ENCODE measurements at regions not wholly inside any gene's neighbourhood (a gene's known extent, or its start where the extent isn't known, plus 50 kb on each side); places are given as distances from the start of the nearest gene placed in this dataset.
"Not testable (repeated sequence)": the region's sequence is repeated elsewhere in the genome, so short reads cannot be mapped to it uniquely, and the experiment has no call there.

DNA sequence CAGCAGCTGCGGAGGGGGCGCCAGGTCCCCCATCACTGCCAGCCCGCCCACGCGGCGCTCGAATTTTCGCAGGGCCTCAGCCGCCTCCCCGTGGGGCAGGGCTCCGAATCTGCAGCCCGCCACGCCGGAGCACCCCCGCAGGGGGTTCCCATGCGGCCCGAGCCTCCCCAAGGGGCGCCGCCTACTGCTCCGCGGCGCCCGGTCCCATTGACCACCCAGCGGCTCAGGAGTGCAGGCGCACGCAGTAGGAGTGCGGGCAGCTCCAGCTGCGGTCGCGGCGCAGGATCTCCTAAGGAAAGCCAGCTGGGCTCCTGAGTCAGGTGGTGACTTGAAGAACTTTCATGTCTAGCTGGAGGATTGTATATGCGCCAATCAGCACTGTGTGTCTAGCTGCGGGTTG, 155.3 kb upstream of the RREB1 start:
- H3K4me3 ChIP-seq (ENCODE audit: low read length) = no peak overlapping the region
- TF ChIP-seq, protein P1, sequence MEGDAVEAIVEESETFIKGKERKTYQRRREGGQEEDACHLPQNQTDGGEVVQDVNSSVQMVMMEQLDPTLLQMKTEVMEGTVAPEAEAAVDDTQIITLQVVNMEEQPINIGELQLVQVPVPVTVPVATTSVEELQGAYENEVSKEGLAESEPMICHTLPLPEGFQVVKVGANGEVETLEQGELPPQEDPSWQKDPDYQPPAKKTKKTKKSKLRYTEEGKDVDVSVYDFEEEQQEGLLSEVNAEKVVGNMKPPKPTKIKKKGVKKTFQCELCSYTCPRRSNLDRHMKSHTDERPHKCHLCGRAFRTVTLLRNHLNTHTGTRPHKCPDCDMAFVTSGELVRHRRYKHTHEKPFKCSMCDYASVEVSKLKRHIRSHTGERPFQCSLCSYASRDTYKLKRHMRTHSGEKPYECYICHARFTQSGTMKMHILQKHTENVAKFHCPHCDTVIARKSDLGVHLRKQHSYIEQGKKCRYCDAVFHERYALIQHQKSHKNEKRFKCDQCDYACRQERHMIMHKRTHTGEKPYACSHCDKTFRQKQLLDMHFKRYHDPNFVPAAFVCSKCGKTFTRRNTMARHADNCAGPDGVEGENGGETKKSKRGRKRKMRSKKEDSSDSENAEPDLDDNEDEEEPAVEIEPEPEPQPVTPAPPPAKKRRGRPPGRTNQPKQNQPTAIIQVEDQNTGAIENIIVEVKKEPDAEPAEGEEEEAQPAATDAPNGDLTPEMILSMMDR (conservative IDR thresholded peaks at IDR 0.05; ENCODE audit: low read depth, low read length) = no peak
- no peak for DNase-seq (ENCODE audit: low read depth)

DNA sequence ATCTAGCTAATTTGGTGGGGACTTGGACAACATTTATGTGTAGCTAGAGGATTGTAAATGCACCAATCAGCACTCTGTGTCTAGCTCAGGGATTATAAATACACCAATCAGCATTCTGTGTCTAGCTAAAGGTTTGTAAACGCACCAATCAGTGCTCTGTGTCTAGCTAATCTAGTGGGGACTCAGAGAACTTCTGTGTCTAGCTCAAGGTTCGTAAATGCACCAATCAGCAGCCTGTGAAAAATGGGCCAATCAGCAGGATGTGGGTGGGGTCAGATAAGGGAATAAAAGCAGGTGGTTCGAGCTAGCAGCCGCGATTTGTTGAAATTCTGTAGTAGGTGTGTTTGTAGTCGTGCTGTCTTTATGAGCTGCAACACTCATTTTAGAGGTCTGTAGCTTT, 154.8 kb upstream of the RREB1 start:
- not testable (repeated sequence) for H3K4me3 ChIP-seq (ENCODE audit: low read length); DNase-seq (ENCODE audit: low read depth)

DNA sequence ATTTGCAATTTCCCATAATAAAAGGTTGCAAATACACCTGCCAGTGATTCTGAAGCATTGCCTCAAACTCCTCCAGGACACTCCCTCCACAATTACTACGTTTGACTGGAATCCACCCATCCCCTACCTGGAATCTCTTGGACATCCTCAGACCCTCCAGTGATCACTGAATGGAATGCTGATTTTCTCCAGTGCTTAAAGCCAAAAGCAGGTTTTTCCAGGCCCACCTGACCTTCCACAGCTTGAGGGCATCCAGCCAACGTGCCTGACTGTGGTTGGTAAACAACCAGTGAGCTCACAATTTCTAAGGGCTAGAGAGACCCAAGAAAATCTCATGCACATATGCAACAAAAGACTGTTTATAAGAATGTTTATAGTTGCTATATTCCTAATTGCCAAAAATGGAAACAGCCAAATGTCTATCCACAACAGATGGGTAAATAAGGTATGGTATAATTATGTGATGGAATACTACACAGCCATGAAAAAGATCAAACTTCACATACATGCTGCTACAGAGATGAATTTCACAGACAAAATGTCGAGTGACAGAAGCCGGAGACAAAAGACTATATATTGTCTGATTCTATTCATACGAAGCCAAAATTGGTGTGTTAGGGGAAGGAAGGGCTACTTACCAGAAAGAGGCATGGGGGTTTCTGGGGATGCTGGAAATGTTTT, 147.1 kb upstream of the RREB1 start:
- TF ChIP-seq, protein P1 (conservative IDR thresholded peaks at IDR 0.05; ENCODE audit: low read depth, low read length) = no peak
- DNase-seq (ENCODE audit: low read depth) = no peak
- H3K4me3 ChIP-seq (ENCODE audit: low read length) = no peak overlapping the region

DNA sequence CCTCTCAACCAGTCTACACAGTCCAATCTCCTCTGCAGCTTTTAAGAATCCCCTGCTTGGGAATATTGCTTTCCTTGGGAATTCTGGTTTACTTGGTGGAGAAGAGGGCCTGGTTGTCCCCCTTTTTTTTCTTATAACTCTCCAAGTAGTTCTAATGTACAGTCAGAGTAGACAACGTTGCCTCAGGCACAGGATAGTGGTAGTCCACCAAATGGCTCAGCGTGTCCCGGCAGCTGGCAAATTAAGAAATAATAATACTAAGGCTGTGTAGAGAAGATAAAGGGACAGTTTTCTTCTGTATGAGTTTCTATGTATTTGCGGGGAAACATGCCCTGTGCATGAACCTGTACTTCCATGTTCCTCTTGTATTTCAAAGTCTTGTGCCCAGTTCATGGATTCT, 145.7 kb upstream of the RREB1 start:
- TF ChIP-seq, protein P1 (conservative IDR thresholded peaks at IDR 0.05; ENCODE audit: low read depth, low read length) = no peak
- DNase-seq (ENCODE audit: low read depth) = no peak

DNA sequence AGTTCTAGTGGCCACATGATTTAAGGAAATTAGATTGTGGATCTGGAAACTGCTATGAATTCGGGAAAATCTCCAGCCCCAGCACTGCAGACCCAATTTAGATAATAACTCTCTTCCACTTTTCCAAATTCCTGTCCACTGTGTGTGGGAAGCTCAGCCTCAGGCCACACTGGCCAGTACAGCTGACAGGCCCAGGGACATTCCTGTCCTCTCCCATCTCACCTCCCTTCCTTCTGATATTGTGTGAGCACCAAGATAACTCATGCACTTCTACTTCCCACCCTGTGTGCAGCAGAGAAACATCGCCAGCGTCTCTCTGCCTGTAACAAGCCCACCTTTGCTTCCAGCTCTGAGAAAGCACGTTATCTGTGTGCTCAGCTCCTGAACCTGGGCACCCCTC, 145.1 kb upstream of the RREB1 start:
- no peak overlapping the region for H3K4me3 ChIP-seq (ENCODE audit: low read length)
- TF ChIP-seq, protein P1 (conservative IDR thresholded peaks at IDR 0.05; ENCODE audit: low read depth, low read length) = no peak
- no peak for DNase-seq (ENCODE audit: low read depth)

More for the DNA sequence above, 145.7 kb upstream of the RREB1 start:
- no peak overlapping the region for H3K4me3 ChIP-seq (ENCODE audit: low read length)

DNA sequence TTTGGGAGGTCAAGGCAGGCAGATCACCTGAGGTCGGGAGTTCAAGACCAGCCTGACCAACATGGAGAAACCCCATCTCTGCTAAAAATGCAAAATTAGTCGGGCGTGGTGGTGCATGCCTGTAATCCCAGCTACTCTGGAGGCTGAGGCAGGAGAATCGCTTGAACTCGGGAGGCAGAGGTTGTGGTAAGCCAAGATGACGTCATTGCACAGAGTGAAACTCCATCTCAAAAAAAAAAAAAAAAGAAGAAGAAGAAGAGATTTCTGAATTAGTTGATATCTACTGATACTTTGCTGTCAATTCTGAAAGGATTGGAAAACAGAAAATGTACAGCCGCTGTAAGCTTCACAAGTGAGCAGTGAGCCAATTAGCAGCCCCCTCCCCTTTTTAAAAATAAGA, 144.4 kb upstream of the RREB1 start:
- DNase-seq (ENCODE audit: low read depth); H3K4me3 ChIP-seq (ENCODE audit: low read length): not testable (repeated sequence)

DNA sequence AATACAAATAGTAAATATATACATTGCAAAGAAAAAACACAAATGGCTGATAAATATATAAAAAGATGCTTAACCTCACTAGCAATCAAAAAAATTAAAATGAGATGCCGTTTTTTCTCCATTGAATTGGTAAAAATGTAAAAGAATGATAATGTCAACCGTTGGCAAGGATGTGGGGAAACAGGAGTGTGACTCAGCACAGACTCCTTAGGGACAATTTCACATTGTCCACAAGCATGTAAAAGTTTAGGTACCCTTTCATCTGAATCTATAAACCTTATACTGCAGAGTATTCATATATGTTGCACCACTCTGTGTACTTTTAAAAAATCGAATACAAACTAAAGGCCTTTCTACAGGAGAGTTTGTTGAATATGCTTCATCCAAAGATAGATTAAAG, 143.1 kb upstream of the RREB1 start:
- TF ChIP-seq, protein P1 (conservative IDR thresholded peaks at IDR 0.05; ENCODE audit: low read depth, low read length) = no peak
- no peak for DNase-seq (ENCODE audit: low read depth)
- no peak overlapping the region for H3K4me3 ChIP-seq (ENCODE audit: low read length)

DNA sequence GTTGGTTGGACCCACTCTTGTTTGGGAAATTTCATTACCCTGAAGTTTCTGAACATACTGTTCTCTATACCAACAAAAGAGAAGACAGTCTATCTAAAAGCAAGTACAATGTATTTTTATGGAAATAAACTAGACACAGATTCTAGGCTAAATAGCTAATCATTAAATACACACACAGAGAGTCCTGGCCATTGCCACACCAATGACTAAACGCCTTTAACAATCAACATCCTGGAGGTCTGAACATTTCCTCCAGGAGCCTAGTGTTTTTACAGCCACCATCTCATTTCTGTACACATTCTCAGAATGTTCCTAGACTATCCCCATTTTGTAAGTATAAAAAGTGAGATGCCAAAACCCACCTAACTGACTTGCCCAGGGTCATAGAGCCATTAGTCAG, 141.6 kb upstream of the RREB1 start:
- H3K4me3 ChIP-seq (ENCODE audit: low read length) = no peak overlapping the region
- DNase-seq (ENCODE audit: low read depth) = no peak
- TF ChIP-seq, protein P1 (conservative IDR thresholded peaks at IDR 0.05; ENCODE audit: low read depth, low read length) = no peak
